ENCODE measurements at regions not wholly inside any gene's neighbourhood (a gene's known extent, or its start where the extent isn't known, plus 50 kb on each side); places are given as distances from the start of the nearest gene placed in this dataset.

- no peak for DNase-seq
- Histone ChIP-seq H3K27ac (no peak overlapping the region), H3K36me3 (ENCODE audit: low read depth, missing control alignments) (no peaks in the 10 kb centered on the region), H3K9me3 (no peaks in the 10 kb centered on the region), H3K27me3 (no peaks in the 10 kb centered on the region), H3K4me3 (no peak overlapping the region), H3K4me1 (no peaks in the 10 kb centered on the region)
- 85 to 89% methylated on average over 2 of the region's 2 CpGs for WGBS, 2 donors
- no peak for TF ChIP-seq CTCF (IDR thresholded peaks at IDR 0.05)
- TF ChIP-seq POLR2A (IDR thresholded peaks at IDR 0.05): no peak
- intact Hi-C loops (cut with DNase I; ENCODE audit: low total_unique reads): no loop called here
Observed at GRCh38 chr13:22144806-22145205, 473.9 kb downstream of the FGF9 start.

- H3K4me3 ChIP-seq: no peak overlapping the region
- DNase-seq: no peak
Observed at GRCh38 chr13:22148187-22148586, 477.3 kb downstream of the FGF9 start.

GRCh38 chr13:22152751-22153150 is 481.9 kb downstream of the FGF9 start:
- Histone ChIP-seq H3K4me3 (no peak overlapping the region), H3K9me3 (no peaks in the 10 kb centered on the region), H3K27ac (no peak overlapping the region), H3K27me3 (no peaks in the 10 kb centered on the region), H3K36me3 (ENCODE audit: low read depth, missing control alignments) (no peaks in the 10 kb centered on the region), H3K4me1 (no peaks in the 10 kb centered on the region)
- 87 to 91% methylated on average over 2 of the region's 2 CpGs for WGBS, 2 donors
- intact Hi-C loops (cut with DNase I; ENCODE audit: low total_unique reads): no loop called here
- no peak for DNase-seq
- TF ChIP-seq CTCF (IDR thresholded peaks at IDR 0.05): no peak
- no peak for TF ChIP-seq POLR2A (IDR thresholded peaks at IDR 0.05)

More at GRCh38 chr13:22148187-22148586, 477.3 kb downstream of the FGF9 start:
- Histone ChIP-seq H3K36me3 (ENCODE audit: low read depth, missing control alignments) (no peaks in the 10 kb centered on the region), H3K27me3 (no peaks in the 10 kb centered on the region), H3K27ac (no peak overlapping the region), H3K9me3 (no peaks in the 10 kb centered on the region), H3K4me1 (no peaks in the 10 kb centered on the region)
- intact Hi-C loops (cut with DNase I; ENCODE audit: low total_unique reads): no loop called here
- no peak for TF ChIP-seq CTCF (IDR thresholded peaks at IDR 0.05)
- no peak for TF ChIP-seq POLR2A (IDR thresholded peaks at IDR 0.05)
- WGBS, 2 donors: 86 to 93% methylated on average over 3 of the region's 3 CpGs

- 83 to 88% methylated on average over 3 of the region's 3 CpGs for WGBS, 2 donors
- intact Hi-C loops (cut with DNase I; ENCODE audit: low total_unique reads): no loop called here
- no peaks in the 10 kb centered on the region for H3K4me1 ChIP-seq
- no peak for DNase-seq
- TF ChIP-seq POLR2A (IDR thresholded peaks at IDR 0.05): no peak
- no peak for TF ChIP-seq CTCF (IDR thresholded peaks at IDR 0.05)
- H3K27ac ChIP-seq: no peak overlapping the region
- H3K36me3 ChIP-seq (ENCODE audit: low read depth, missing control alignments): no peaks in the 10 kb centered on the region
- H3K9me3 ChIP-seq: no peaks in the 10 kb centered on the region
- no peaks in the 10 kb centered on the region for H3K27me3 ChIP-seq
- H3K4me3 ChIP-seq: no peak overlapping the region
Observed at GRCh38 chr13:22154041-22154440, 483.2 kb downstream of the FGF9 start.

- no peak overlapping the region for H3K4me3 ChIP-seq
- no peak overlapping the region for H3K27ac ChIP-seq
- 65 to 75% methylated on average over 3 of the region's 3 CpGs for WGBS, 2 donors
- no peaks in the 10 kb centered on the region for H3K27me3 ChIP-seq
- H3K9me3 ChIP-seq: no peaks in the 10 kb centered on the region
- TF ChIP-seq CTCF (IDR thresholded peaks at IDR 0.05) (no peak), POLR2A (IDR thresholded peaks at IDR 0.05) (no peak)
- H3K4me1 ChIP-seq: no peaks in the 10 kb centered on the region
- no peaks in the 10 kb centered on the region for H3K36me3 ChIP-seq (ENCODE audit: low read depth, missing control alignments)
- no peak for DNase-seq
- intact Hi-C loops (cut with DNase I; ENCODE audit: low total_unique reads): no loop called here
Observed at GRCh38 chr13:22161871-22162270, 491.0 kb downstream of the FGF9 start.

All from testis (tissue), 2 donors.